ENCODE measurements at regions not wholly inside any gene's neighbourhood (a gene's known extent, or its start where the extent isn't known, plus 50 kb on each side); places are given as distances from the start of the nearest gene placed in this dataset.

DNA sequence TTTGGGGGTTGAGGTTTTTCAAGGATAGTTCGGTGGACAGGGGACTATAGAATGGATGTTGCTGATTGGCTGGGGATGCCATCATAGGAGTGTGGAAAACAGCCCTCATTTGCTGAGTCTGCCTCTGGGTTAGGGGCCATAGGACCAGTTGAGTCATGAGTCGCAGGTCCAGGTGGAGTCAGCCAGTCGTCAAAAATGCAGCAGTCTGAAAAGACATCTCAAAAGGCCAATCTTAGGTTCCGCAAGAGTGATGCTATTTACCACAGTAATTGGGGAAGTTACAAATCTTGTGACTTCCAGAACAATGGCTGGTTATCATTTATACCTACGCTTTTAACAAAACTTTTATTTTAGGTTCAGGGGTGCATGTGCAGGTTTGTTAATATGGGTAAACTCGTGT is 276.0 kb upstream of the DMRT1 start:
- Histone ChIP-seq H3K27ac (ENCODE audit: low read depth, low read length) (no peak overlapping the region), H3K27me3 (ENCODE audit: control insufficient read depth, insufficient read depth, low read length) (no peaks in the 10 kb centered on the region), H3K4me3 (ENCODE audit: low read depth, low read length) (no peak overlapping the region), H3K9me3 (ENCODE audit: control insufficient read depth, insufficient read depth, low read length) (no peaks in the 10 kb centered on the region)
- TF ChIP-seq, protein P1, sequence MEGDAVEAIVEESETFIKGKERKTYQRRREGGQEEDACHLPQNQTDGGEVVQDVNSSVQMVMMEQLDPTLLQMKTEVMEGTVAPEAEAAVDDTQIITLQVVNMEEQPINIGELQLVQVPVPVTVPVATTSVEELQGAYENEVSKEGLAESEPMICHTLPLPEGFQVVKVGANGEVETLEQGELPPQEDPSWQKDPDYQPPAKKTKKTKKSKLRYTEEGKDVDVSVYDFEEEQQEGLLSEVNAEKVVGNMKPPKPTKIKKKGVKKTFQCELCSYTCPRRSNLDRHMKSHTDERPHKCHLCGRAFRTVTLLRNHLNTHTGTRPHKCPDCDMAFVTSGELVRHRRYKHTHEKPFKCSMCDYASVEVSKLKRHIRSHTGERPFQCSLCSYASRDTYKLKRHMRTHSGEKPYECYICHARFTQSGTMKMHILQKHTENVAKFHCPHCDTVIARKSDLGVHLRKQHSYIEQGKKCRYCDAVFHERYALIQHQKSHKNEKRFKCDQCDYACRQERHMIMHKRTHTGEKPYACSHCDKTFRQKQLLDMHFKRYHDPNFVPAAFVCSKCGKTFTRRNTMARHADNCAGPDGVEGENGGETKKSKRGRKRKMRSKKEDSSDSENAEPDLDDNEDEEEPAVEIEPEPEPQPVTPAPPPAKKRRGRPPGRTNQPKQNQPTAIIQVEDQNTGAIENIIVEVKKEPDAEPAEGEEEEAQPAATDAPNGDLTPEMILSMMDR (IDR thresholded peaks at IDR 0.05; ENCODE audit: low read depth, low read length) = no peak
- POLR2A ChIA-PET = no interaction called here
- no peak for DNase-seq (ENCODE audit: low read depth, low spot score)
- CTCF ChIA-PET = interaction anchor here (0.8 kb wide), 1 partner anchor 436 kb away, joined by 4 read pairs; no protein-coding TSS in a partner anchor

DNA sequence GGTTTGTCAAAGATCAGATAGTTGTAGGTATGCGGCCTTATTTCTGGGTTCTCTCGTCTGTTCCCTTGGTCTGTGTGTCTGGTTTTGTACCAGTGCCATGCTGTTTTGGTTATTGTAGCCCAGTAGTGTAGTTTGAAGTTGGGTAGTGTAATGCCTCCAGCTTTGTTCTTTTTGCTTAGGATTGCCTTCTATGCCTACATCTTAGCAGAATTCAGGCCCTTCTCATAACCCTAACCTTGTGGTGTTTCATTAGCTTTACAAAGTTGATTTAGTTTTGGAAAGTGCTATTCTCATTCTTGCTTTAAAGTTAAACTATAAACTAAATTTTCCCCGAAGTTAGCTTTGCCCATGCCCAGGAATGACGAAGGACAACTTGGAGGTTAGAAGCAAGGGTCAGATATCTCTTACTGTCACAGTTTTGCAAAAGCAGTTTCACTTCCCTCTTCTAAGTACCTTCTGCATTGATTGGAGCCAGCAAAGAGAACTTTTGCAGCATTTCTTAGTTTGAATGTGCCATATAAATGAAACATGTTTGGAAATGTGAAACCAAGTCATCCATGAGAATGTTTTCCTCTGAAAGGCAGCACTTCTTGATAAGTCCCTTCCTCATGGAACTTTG is 274.3 kb upstream of the DMRT1 start:
- peaks cover 3% of the 10 kb centered on the region for H3K27me3 ChIP-seq (ENCODE audit: control insufficient read depth, insufficient read depth, low read length)
- no peak overlapping the region for H3K4me3 ChIP-seq (ENCODE audit: low read depth, low read length)
- no peak for DNase-seq (ENCODE audit: low read depth, low spot score)
- no peak overlapping the region for H3K27ac ChIP-seq (ENCODE audit: low read depth, low read length)
- TF ChIP-seq, protein P1 (IDR thresholded peaks at IDR 0.05; ENCODE audit: low read depth, low read length) = no peak
- ChIA-PET POLR2A (no interaction called here), CTCF (no interaction called here)
- no peaks in the 10 kb centered on the region for H3K9me3 ChIP-seq (ENCODE audit: control insufficient read depth, insufficient read depth, low read length)

DNA sequence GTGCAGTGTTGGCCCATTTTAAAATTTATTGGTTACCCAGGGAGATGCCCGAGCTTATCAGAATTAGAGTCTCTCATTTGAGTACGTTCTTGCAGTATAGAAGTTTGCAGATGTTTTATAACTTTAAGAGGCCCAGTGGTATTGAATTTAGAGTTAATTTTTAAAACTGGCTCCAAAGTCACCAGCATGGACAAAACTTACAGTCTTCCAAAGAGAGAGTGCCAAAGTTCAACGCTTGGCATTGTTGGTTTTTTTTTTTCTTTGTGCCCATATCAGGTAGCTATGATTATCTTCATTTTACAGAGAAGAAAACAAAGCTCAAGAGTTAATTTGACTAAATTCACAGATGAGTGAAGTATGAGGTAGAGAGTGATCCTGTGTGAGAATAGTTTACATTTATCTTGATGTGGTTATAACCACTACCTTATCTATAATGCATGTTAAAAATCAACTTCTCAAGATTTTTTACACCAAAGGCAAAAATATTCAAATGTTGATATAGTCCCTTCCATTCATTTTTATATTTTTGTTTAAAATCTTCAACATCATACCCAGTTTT is 273.7 kb upstream of the DMRT1 start:
- ChIA-PET POLR2A (no interaction called here), CTCF (no interaction called here)
- TF ChIP-seq, protein P1 (IDR thresholded peaks at IDR 0.05; ENCODE audit: low read depth, low read length) = no peak
- Histone ChIP-seq H3K4me3 (ENCODE audit: low read depth, low read length) (no peak overlapping the region), H3K9me3 (ENCODE audit: control insufficient read depth, insufficient read depth, low read length) (no peaks in the 10 kb centered on the region), H3K27me3 (ENCODE audit: control insufficient read depth, insufficient read depth, low read length) (peaks cover 3% of the 10 kb centered on the region), H3K27ac (ENCODE audit: low read depth, low read length) (no peak overlapping the region)
- no peak for DNase-seq (ENCODE audit: low read depth, low spot score)

- ChIA-PET POLR2A (no interaction called here), CTCF (no interaction called here)
- H3K27ac ChIP-seq (ENCODE audit: low read depth, low read length) = no peak overlapping the region
- TF ChIP-seq, protein P1 (IDR thresholded peaks at IDR 0.05; ENCODE audit: low read depth, low read length) = no peak
- H3K4me3 ChIP-seq (ENCODE audit: low read depth, low read length) = no peak overlapping the region
- peaks cover 3% of the 10 kb centered on the region for H3K27me3 ChIP-seq (ENCODE audit: control insufficient read depth, insufficient read depth, low read length)
- DNase-seq (ENCODE audit: low read depth, low spot score) = no peak
- no peaks in the 10 kb centered on the region for H3K9me3 ChIP-seq (ENCODE audit: control insufficient read depth, insufficient read depth, low read length)
Observed at GRCh38 chr9:569296-569695, 272.2 kb upstream of the DMRT1 start.

DNA sequence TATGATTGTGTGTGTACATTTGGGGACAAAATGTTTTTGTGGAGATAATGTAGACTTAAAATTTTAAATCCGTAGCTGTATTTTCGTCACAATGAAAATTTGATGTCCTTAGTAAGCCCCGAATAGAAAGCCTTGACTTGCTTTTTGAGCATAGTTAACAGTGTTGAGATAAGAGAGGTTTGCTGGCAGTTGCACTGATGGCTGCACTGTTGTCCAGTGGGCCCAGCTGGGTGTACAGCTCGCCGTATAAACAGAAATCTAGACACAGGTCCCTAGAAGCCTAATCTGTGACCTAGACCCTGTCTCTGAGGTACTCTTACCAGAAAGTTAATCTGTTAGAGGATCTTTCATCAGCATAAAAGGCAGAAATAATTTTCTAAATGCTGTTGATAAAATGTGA is 271.3 kb upstream of the DMRT1 start:
- POLR2A ChIA-PET = no interaction called here

More for the DNA sequence above, 271.3 kb upstream of the DMRT1 start:
- Histone ChIP-seq H3K4me3 (ENCODE audit: low read depth, low read length) (no peak overlapping the region), H3K9me3 (ENCODE audit: control insufficient read depth, insufficient read depth, low read length) (no peaks in the 10 kb centered on the region), H3K27ac (ENCODE audit: low read depth, low read length) (no peak overlapping the region), H3K27me3 (ENCODE audit: control insufficient read depth, insufficient read depth, low read length) (peaks cover 3% of the 10 kb centered on the region)
- TF ChIP-seq, protein P1 (IDR thresholded peaks at IDR 0.05; ENCODE audit: low read depth, low read length) = no peak
- no peak for DNase-seq (ENCODE audit: low read depth, low spot score)
- CTCF ChIA-PET = no interaction called here

Data from AG04450 (cell line).